B cell (primary cell): ENCODE measurements at regions not wholly inside any gene's neighbourhood (a gene's known extent, or its start where the extent isn't known, plus 50 kb on each side); places are given as distances from the start of the nearest gene placed in this dataset.

Source experiments
- CTCF ChIP-seq: fragments of 200-600 bp; IDR thresholded peaks from one replicate; pipeline ENCODE4 v1.8.0; 2022; ENCODE audit warnings: antibody characterized with exemption, mild to moderate bottlenecking
- EZH2 ChIP-seq: IDR thresholded peaks from 2 replicates; pipeline ENCODE4 v1.6.1; 2012; ENCODE audit warnings: borderline replicate concordance, low read depth, mild to moderate bottlenecking, moderate library complexity, low read length; ENCODE audit not compliant: insufficient read depth, poor library complexity, severe bottlenecking

DNA sequence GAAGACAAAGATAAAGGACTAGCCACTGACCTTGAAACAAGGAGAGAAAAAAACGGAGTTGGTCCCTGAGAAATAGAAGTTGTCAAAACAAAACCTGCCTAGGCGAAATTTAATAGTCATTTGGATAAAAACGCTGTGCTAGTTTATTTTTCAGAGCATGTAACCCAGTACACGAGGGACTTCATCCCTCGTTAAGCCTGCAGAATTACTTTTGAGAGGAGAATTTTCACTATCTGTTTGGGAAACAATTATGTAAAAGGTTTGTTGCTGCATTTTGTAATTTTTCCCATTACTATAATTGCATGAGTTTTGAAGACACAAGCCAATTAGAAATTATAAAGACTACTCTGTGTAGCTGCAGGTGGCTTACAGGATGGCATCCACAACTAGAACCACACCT is 71.6 kb upstream of the MAP3K7 start:
- TF ChIP-seq CTCF (no peak), EZH2 (no peak)
